Dendritic cell treated with granulocyte-macrophage colony-stimulating factor and Interleukin-4, amounts not matched to agents 40 ng/mL and 50 ng/mL, for 4 days (primary cell): ENCODE measurements at regions not wholly inside any gene's neighbourhood (a gene's known extent, or its start where the extent isn't known, plus 50 kb on each side); places are given as distances from the start of the nearest gene placed in this dataset.

Source experiments
- H3K27ac Mint-ChIP-seq: one replicate; pipeline ENCODE4 v1.8.0; 2022; ENCODE audit warnings: mild to moderate bottlenecking, mixed read lengths
- H3K27me3 Mint-ChIP-seq: one replicate; pipeline ENCODE4 v1.8.0; 2022; ENCODE audit warnings: mild to moderate bottlenecking, mixed read lengths
- H3K36me3 Mint-ChIP-seq: one replicate; pipeline ENCODE4 v1.8.0; 2022; ENCODE audit warnings: low read depth, mixed read lengths
- H3K4me1 Mint-ChIP-seq: one replicate; pipeline ENCODE4 v1.8.0; 2022; ENCODE audit warnings: low read depth, mixed read lengths
- H3K4me3 Mint-ChIP-seq: one replicate; pipeline ENCODE4 v1.8.0; 2022; ENCODE audit warnings: mild to moderate bottlenecking, moderate library complexity, mixed read lengths
- H3K9me3 Mint-ChIP-seq: one replicate; pipeline ENCODE4 v1.8.0; 2022; ENCODE audit warnings: mixed read lengths
- intact Hi-C: fragments of 100-400 bp; cut with micrococcal nuclease; formaldehyde crosslinking; loops from one replicate; pipeline ENCODE4 v1.15.0; 2022

GRCh38 chr7:148524479-148525224 lies 65.9 kb upstream of the C7orf33 start:
- Mint-ChIP-seq H3K36me3 (no peaks in the 10 kb centered on the region), H3K27me3 (peaks cover 18% of the 10 kb centered on the region), H3K4me3 (no peak overlapping the region), H3K4me1 (peaks cover 4% of the 10 kb centered on the region), H3K27ac (no peak overlapping the region), H3K9me3 (no peaks in the 10 kb centered on the region)
- intact Hi-C loops: loop anchor here (10.0 kb wide), 1 partner anchor 260 kb away; no protein-coding TSS in a partner anchor

- Mint-ChIP-seq H3K36me3 (no peaks in the 10 kb centered on the region), H3K4me3 (no peak overlapping the region), H3K27me3 (peaks cover 16% of the 10 kb centered on the region), H3K9me3 (no peaks in the 10 kb centered on the region), H3K27ac (no peak overlapping the region), H3K4me1 (peaks cover 4% of the 10 kb centered on the region)
- intact Hi-C loops: loop anchor here (10.0 kb wide), 1 partner anchor 263 kb away; no protein-coding TSS in a partner anchor
Observed at GRCh38 chr7:148527717-148528168, 62.8 kb upstream of the C7orf33 start.

- intact Hi-C loops: no loop called here
- no peaks in the 10 kb centered on the region for H3K9me3 Mint-ChIP-seq
- H3K27ac Mint-ChIP-seq: peak overlapping the region; percentile 80
- H3K4me1 Mint-ChIP-seq: peaks cover 15% of the 10 kb centered on the region
- H3K27me3 Mint-ChIP-seq: peaks cover 3% of the 10 kb centered on the region
- peak overlapping the region; percentile 73 for H3K4me3 Mint-ChIP-seq
- no peaks in the 10 kb centered on the region for H3K36me3 Mint-ChIP-seq
Observed at GRCh38 chr7:148535217-148535616, 55.3 kb upstream of the C7orf33 start.

- Mint-ChIP-seq H3K27me3 (peaks cover 2% of the 10 kb centered on the region), H3K9me3 (peaks cover 5% of the 10 kb centered on the region), H3K36me3 (no peaks in the 10 kb centered on the region), H3K4me1 (peaks cover 15% of the 10 kb centered on the region), H3K27ac (no peak overlapping the region), H3K4me3 (no peak overlapping the region)
- intact Hi-C loops: no loop called here
Observed at GRCh38 chr7:148537435-148537834, 53.1 kb upstream of the C7orf33 start.

- intact Hi-C loops: no loop called here
- Mint-ChIP-seq H3K4me1 (peaks cover 13% of the 10 kb centered on the region), H3K27ac (no peak overlapping the region), H3K4me3 (no peak overlapping the region), H3K27me3 (peaks cover 2% of the 10 kb centered on the region), H3K36me3 (no peaks in the 10 kb centered on the region), H3K9me3 (peaks cover 5% of the 10 kb centered on the region)
Observed at GRCh38 chr7:148540041-148540738, 50.4 kb upstream of the C7orf33 start.
